C4-2B (cell line): ENCODE measurements at regions not wholly inside any gene's neighbourhood (a gene's known extent, or its start where the extent isn't known, plus 50 kb on each side); places are given as distances from the start of the nearest gene placed in this dataset.

Experiments
- H3K27ac ChIP-seq: fragments of 450-650 bp; 2 replicates; pipeline ENCODE4 v1.5.1; 2017
- ZFX ChIP-seq: fragments of 450-650 bp; IDR thresholded peaks from 2 replicates; pipeline ENCODE4 v1.6.1; 2017
- TF ChIP-seq, protein P1 (sequence below): fragments of 450-650 bp; conservative IDR thresholded peaks from 2 replicates; pipeline ENCODE4 v1.5.1; 2017; ENCODE audit warnings: mild to moderate bottlenecking

DNA sequence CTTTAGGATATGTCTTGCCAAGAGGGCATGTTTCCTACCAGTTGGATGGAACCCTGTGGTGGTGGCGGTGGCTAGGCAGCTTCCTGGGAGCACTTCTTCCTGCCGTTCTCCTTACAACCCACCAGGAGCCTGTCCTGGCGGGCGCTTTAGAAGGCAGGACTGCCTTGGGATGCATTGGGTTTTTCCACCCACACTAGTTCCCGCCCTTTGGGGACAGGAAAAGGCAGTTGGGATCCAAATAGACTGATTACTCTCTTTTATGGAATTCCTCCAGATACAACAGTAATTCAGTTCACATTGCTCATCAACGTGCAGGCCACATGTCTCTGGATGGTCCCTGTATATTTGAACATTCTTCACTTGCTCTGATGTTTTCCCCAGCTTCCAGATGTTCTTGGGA lies 305.7 kb upstream of the SSTR1 start:
- TF ChIP-seq, protein P1, sequence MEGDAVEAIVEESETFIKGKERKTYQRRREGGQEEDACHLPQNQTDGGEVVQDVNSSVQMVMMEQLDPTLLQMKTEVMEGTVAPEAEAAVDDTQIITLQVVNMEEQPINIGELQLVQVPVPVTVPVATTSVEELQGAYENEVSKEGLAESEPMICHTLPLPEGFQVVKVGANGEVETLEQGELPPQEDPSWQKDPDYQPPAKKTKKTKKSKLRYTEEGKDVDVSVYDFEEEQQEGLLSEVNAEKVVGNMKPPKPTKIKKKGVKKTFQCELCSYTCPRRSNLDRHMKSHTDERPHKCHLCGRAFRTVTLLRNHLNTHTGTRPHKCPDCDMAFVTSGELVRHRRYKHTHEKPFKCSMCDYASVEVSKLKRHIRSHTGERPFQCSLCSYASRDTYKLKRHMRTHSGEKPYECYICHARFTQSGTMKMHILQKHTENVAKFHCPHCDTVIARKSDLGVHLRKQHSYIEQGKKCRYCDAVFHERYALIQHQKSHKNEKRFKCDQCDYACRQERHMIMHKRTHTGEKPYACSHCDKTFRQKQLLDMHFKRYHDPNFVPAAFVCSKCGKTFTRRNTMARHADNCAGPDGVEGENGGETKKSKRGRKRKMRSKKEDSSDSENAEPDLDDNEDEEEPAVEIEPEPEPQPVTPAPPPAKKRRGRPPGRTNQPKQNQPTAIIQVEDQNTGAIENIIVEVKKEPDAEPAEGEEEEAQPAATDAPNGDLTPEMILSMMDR = no peak
- no peak for TF ChIP-seq ZFX
- no peak overlapping the region for H3K27ac ChIP-seq

DNA sequence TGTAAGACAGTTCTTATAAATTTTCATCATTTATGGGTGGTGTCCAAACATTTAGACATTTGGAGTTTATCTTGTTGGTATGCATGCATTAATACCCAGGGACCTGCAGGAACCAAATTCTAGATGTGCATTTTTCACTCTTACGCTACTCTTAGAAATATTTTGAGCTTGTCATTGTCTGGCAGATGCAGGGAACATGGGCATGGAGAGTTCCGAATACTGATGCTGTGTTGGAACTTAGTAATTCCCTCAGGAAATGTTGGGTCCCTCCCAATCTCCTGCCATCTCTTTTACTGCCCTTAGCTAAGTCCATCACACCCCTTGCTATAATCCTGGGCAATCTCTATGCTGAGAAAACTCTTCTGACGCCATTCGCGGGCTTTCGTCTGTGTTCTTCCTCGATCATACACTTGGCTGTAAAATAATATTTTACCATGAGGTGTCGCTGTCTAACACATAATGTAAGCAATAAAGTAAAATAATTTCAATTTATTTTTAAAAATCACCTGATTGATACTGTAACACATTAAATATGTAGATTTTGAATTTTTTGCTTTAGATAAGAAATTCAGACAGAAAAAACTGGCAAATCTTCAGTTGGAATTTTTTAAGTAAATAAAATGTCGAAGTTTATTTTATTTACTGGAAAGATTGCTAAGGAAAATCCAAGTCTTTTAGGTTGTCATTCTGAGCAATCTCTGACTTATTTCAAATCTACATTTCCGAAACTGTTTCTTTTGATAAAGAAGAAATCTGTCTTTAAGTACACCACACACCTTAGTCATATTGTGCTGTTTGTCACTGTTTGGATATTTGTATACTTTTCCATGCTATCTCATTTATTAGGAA lies 304.1 kb upstream of the SSTR1 start:
- H3K27ac ChIP-seq = no peak overlapping the region
- no peak for TF ChIP-seq ZFX
- TF ChIP-seq, protein P1 = peak; percentile 79

DNA sequence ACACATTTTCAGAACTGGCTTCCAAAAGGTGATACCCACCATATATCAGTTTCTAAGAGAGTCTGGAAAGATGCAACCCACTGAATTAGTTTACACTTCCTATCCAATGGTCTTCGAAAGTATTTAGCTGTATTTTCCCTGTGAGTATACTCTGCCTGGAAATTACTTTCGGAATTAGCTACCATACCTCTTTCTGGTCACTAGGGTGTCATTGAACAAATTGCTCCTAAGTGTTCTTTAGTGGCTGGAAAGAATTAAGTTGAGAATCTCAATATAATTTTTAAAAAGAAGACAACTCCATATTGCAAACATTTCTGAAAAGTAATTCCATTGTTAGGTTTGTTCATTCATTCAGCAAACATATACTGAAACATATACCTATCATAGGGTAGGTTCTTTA lies 283.1 kb upstream of the SSTR1 start:
- no peak overlapping the region for H3K27ac ChIP-seq
- TF ChIP-seq, protein P1 = peak; percentile 29
- TF ChIP-seq ZFX = no peak

DNA sequence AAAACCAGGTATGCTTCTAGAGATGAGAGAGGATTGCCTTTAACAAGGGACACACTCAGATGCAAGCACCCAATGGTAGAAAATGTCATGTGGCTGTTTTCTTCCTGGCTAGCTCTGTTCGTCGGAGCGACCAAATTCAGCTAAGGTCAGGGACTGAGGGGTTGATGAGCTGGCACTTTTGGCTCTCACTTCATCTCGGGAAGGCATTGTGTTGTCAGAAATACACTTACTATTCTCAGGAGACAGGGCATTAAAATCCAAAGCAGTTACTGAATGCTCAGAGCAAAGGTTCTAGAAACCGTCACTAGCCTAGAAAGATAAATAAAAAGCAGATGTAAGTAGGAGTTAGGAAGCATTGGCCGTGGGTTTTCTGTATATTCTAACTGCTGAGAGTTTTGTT lies 275.7 kb upstream of the SSTR1 start:
- no peak for TF ChIP-seq ZFX
- TF ChIP-seq, protein P1 = no peak
- no peak overlapping the region for H3K27ac ChIP-seq

DNA sequence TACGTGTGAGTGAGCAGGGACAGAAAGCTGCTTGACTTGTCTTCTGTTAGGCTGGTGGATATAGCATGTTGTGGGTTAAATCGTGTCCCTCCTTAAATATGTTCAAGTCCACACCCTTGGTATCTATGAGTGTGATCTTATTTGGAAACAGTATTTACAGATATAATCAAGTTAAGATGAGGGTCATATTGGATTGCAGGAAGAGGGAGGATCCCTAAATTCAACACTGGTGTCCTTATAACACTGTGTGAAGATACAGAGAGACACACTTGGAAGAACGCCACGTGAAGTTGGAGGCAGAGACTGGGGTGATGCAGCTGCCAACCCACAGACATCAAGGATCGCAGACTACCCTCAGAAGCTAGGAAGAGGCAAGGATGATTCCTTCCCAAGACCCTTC lies 275.2 kb upstream of the SSTR1 start:
- TF ChIP-seq, protein P1 = no peak
- no peak for TF ChIP-seq ZFX
- H3K27ac ChIP-seq = no peak overlapping the region

DNA sequence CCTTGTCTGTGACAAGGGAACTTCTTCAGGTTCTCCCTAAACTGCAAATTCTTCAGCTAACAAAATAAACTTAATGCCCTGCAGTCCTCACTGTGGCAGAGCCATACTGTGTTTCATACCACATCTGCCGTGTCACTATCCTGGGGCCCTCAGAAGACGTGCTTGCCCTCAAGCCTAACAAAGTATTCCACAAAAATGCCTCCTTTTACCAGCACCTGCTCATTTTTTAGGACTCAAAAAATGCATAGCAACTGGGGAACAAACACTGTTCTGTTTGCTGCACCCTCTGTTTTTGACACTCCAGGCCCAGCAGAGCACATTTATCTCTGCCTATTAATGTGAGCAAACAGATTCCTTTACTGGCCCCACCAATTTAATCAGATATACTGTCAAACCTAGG lies 270.7 kb upstream of the SSTR1 start:
- TF ChIP-seq, protein P1 = no peak
- H3K27ac ChIP-seq = no peak overlapping the region

DNA sequence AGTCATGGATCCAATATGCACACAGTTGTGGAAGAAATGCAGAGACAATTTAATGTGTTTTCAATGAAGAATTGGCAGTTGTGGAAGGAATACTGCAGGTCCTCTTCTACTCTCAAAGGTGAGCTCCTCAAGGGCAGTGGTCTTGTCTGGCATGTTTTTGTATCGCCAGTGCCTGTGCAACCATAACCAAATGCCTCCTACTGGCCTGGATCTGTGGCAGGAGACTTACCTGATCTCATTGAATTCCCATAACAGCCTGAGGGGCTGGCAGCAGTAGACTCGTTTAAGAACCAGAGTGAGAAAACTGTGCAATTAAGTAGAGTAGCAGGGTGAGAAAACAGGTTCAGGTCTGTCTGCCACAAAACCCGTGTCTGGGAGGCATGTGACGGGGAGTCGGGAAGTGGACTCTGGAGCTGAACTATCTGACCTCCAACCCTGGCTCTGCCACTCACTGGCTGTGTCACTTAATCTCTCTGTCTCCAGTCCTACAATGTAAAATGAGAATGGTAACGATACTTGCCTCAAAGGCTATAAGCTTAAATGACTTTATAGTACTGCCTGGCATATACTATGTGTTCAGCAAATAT lies 268.2 kb upstream of the SSTR1 start:
- no peak overlapping the region for H3K27ac ChIP-seq
- TF ChIP-seq, protein P1 = no peak
- TF ChIP-seq ZFX = no peak
